CD4-positive, alpha-beta T cell (primary cell): ENCODE measurements at regions not wholly inside any gene's neighbourhood (a gene's known extent, or its start where the extent isn't known, plus 50 kb on each side); places are given as distances from the start of the nearest gene placed in this dataset.

Experiments used
- ATAC-seq: fragments of 200-7000 bp; cut with Tn5 transposase; one replicate; pipeline ENCODE4 v1.10.0; 2022; ENCODE audit warnings: mild to moderate bottlenecking; ENCODE audit not compliant: poor library complexity
- CTCF ChIA-PET: fragments of 350-600 bp; sonication (Branson Sonifier 250); formaldehyde crosslinking; loops from one replicate; lab custom pipeline; 2021; ENCODE audit warnings: antibody characterized with exemption, inconsistent platforms; lab: Charles Lee
- POLR2A ChIA-PET: fragments of 350-600 bp; sonication (Branson Sonifier 250); formaldehyde crosslinking; loops from one replicate; lab custom pipeline; 2021; ENCODE audit warnings: antibody characterized with exemption, inconsistent platforms; lab: Charles Lee
- DNase-seq, 14 experiments: peaks; one replicate each; pipeline ENCODE4 v3.0.0-alpha.2; 2013 to 2020; ENCODE audit warnings: mixed read lengths in 2 of 14
- H3K27ac ChIP-seq, 2 donors: one replicate each; pipeline versions ENCODE4 v1.5.1 to v1.7.0; 2013; ENCODE audit warnings: low read length in 2 of 2, low read depth in 1 of 2, mild to moderate bottlenecking in 1 of 2
- H3K27me3 ChIP-seq, 2 experiments: 1 replicate in 1 of 2; 2 replicates in 1 of 2; pipeline versions ENCODE4 v1.6.1 to v1.7.0; 2013; ENCODE audit warnings: low read length in 2 of 2, control low read depth in 1 of 2, mild to moderate bottlenecking in 1 of 2, moderate library complexity in 1 of 2; ENCODE audit not compliant: insufficient read depth in 2 of 2, control insufficient read depth in 1 of 2
- H3K36me3 ChIP-seq: one replicate; pipeline ENCODE4 v1.6.1; 2013; ENCODE audit warnings: low read length, control low read depth; ENCODE audit not compliant: insufficient read depth
- H3K4me1 ChIP-seq: one replicate; pipeline ENCODE4 v1.6.1; 2013; ENCODE audit warnings: low read length, control low read depth; ENCODE audit not compliant: insufficient read depth
- H3K4me3 ChIP-seq: one replicate; pipeline ENCODE4 v1.5.1; 2013; ENCODE audit warnings: mild to moderate bottlenecking, low read length, moderate library complexity
- H3K9me3 ChIP-seq, 2 experiments: 1 replicate in 1 of 2; 2 replicates in 1 of 2; pipeline versions ENCODE4 v1.6.1 to v1.7.0; 2013; ENCODE audit warnings: low read length in 2 of 2, mild to moderate bottlenecking in 2 of 2, control low read depth in 1 of 2, moderate library complexity in 1 of 2; ENCODE audit not compliant: control insufficient read depth in 1 of 2, insufficient read depth in 1 of 2
- H3K27ac Mint-ChIP-seq: one replicate; pipeline ENCODE4 v1.8.0; 2020; ENCODE audit warnings: mixed read lengths
- H3K27me3 Mint-ChIP-seq: one replicate; pipeline ENCODE4 v1.8.0; 2021; ENCODE audit warnings: mixed read lengths
- H3K36me3 Mint-ChIP-seq: one replicate; pipeline ENCODE4 v1.8.0; 2021; ENCODE audit warnings: low read depth, mixed read lengths
- H3K4me1 Mint-ChIP-seq: one replicate; pipeline ENCODE4 v1.8.0; 2021; ENCODE audit warnings: low read depth, mixed read lengths
- H3K4me3 Mint-ChIP-seq: one replicate; pipeline ENCODE4 v1.8.0; 2020; ENCODE audit warnings: mild to moderate bottlenecking, mixed read lengths
- H3K9me3 Mint-ChIP-seq: one replicate; pipeline ENCODE4 v1.8.0; 2020; ENCODE audit warnings: mixed read lengths
- intact Hi-C, 2 experiments: fragments of 100-400 bp; cut with DNase I in 1 of 2; cut with micrococcal nuclease in 1 of 2; formaldehyde crosslinking; loops; one replicate each; pipeline versions ENCODE4 v1.15.1 to v1.9.0; 2023 to 2025; cut with DNase I, micrococcal nuclease
- TF ChIP-seq, protein P1 (sequence below): fragments of 200-600 bp; IDR thresholded peaks from one replicate; pipeline ENCODE4 v1.8.0; 2022; ENCODE audit warnings: antibody characterized with exemption, mild to moderate bottlenecking

GRCh38 chr14:76580967-76581366, 180.3 kb upstream of the VASH1 start:
- H3K27me3 Mint-ChIP-seq, result no peaks in the 10 kb centered on the region
- no peak for DNase-seq
- H3K4me3 Mint-ChIP-seq, result no peak overlapping the region
- H3K4me1 ChIP-seq, result no peaks in the 10 kb centered on the region
- no peak for ATAC-seq
- H3K27ac ChIP-seq, result no peak overlapping the region
- CTCF ChIA-PET, result no interaction called here
- no peaks in the 10 kb centered on the region for H3K4me1 Mint-ChIP-seq
- no peaks in the 10 kb centered on the region for H3K36me3 ChIP-seq
- no peaks in the 10 kb centered on the region for H3K9me3 ChIP-seq
- no peak overlapping the region for H3K4me3 ChIP-seq
- no peak overlapping the region for H3K27ac Mint-ChIP-seq
- H3K36me3 Mint-ChIP-seq, result no peaks in the 10 kb centered on the region
- H3K27me3 ChIP-seq, result no peaks in the 10 kb centered on the region
- POLR2A ChIA-PET, result interaction anchor here (1.1 kb wide), 1 partner anchor 13 kb away, joined by 3 read pairs; no protein-coding TSS in a partner anchor
- intact Hi-C loops, result no loop called here
- TF ChIP-seq, protein P1, sequence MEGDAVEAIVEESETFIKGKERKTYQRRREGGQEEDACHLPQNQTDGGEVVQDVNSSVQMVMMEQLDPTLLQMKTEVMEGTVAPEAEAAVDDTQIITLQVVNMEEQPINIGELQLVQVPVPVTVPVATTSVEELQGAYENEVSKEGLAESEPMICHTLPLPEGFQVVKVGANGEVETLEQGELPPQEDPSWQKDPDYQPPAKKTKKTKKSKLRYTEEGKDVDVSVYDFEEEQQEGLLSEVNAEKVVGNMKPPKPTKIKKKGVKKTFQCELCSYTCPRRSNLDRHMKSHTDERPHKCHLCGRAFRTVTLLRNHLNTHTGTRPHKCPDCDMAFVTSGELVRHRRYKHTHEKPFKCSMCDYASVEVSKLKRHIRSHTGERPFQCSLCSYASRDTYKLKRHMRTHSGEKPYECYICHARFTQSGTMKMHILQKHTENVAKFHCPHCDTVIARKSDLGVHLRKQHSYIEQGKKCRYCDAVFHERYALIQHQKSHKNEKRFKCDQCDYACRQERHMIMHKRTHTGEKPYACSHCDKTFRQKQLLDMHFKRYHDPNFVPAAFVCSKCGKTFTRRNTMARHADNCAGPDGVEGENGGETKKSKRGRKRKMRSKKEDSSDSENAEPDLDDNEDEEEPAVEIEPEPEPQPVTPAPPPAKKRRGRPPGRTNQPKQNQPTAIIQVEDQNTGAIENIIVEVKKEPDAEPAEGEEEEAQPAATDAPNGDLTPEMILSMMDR, result no peak
- H3K9me3 Mint-ChIP-seq, result no peaks in the 10 kb centered on the region

DNA sequence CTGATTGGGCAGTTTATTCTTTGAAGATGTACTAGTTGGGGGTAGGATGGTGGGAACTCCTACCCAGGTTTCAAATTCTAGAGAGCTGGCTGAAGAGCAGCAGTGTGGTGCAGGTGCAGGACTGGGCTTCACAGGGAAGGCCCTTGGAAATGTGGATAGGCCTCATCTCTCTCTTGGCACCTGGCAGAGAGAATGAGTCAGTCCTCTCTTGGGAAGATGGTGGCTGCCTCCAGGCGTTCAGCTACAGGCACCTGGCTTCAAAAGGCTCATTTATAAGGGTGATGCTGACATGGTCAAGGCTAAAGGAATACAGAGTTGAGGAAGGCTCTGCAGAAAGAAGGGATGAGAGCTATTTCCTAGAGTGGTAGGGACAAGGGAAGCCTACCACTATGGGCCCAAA, 179.7 kb upstream of the VASH1 start:
- Histone ChIP-seq H3K27me3 (no peaks in the 10 kb centered on the region), H3K27ac (no peak overlapping the region), H3K4me1 (no peaks in the 10 kb centered on the region), H3K4me3 (no peak overlapping the region), H3K36me3 (no peaks in the 10 kb centered on the region), H3K9me3 (no peaks in the 10 kb centered on the region)
- TF ChIP-seq, protein P1, result no peak
- Mint-ChIP-seq H3K4me1 (no peaks in the 10 kb centered on the region), H3K9me3 (no peaks in the 10 kb centered on the region), H3K27me3 (no peaks in the 10 kb centered on the region), H3K27ac (no peak overlapping the region), H3K36me3 (no peaks in the 10 kb centered on the region), H3K4me3 (no peak overlapping the region)
- POLR2A ChIA-PET, result interaction anchor here (1.1 kb wide), 1 partner anchor 13 kb away, joined by 3 read pairs; no protein-coding TSS in a partner anchor
- CTCF ChIA-PET, result no interaction called here
- no peak for ATAC-seq
- DNase-seq, result no peak
- intact Hi-C loops, result no loop called here

- no peak overlapping the region for H3K27ac Mint-ChIP-seq
- Histone ChIP-seq H3K36me3 (no peaks in the 10 kb centered on the region), H3K9me3 (no peaks in the 10 kb centered on the region), H3K4me3 (no peak overlapping the region), H3K27me3 (no peaks in the 10 kb centered on the region), H3K4me1 (no peaks in the 10 kb centered on the region), H3K27ac (no peak overlapping the region)
- H3K27me3 Mint-ChIP-seq, result no peaks in the 10 kb centered on the region
- H3K4me3 Mint-ChIP-seq, result no peak overlapping the region
- no peaks in the 10 kb centered on the region for H3K36me3 Mint-ChIP-seq
- CTCF ChIA-PET, result no interaction called here
- ATAC-seq (no peak), DNase-seq (no peak)
- no peaks in the 10 kb centered on the region for H3K4me1 Mint-ChIP-seq
- TF ChIP-seq, protein P1, result no peak
- intact Hi-C loops, result no loop called here
- no peaks in the 10 kb centered on the region for H3K9me3 Mint-ChIP-seq
- POLR2A ChIA-PET, result no interaction called here
Observed at GRCh38 chr14:76582447-76582846, 178.8 kb upstream of the VASH1 start.
